HL-60 (cell line): ENCODE measurements at regions not wholly inside any gene's neighbourhood (a gene's known extent, or its start where the extent isn't known, plus 50 kb on each side); places are given as distances from the start of the nearest gene placed in this dataset.

Source experiments
- DNase-seq, 2 experiments: peaks; one replicate each; pipeline ENCODE4 v3.0.0-alpha.2; 2010 to 2020; ENCODE audit warnings: low read depth in 1 of 2, low spot score in 1 of 2
- H3K27ac ChIP-seq: fragments of 250-450 bp; sonication (Bioruptor Pico); replicated peaks from 2 replicates; pipeline ENCODE4 v1.5.1; 2020; ENCODE audit warnings: mild to moderate bottlenecking, moderate library complexity
- H3K27me3 ChIP-seq: fragments of 250-450 bp; sonication (Bioruptor Pico); 2 replicates; pipeline ENCODE4 v1.5.1; 2021; ENCODE audit warnings: mild to moderate bottlenecking, moderate library complexity; ENCODE audit not compliant: insufficient read depth, poor library complexity, severe bottlenecking
- H3K4me3 ChIP-seq: replicated peaks from 2 replicates; pipeline ENCODE4 v1.5.1; 2011; ENCODE audit warnings: mild to moderate bottlenecking, control low read depth, low read length; ENCODE audit not compliant: insufficient read depth
- CTCF ChIP-seq: IDR thresholded peaks from one replicate; pipeline ENCODE4 v1.5.1; 2011; ENCODE audit warnings: low read length, control low read depth, inconsistent platforms; ENCODE audit not compliant: insufficient read depth
- GABPA ChIP-seq: IDR thresholded peaks from 2 replicates; pipeline ENCODE4 v1.6.1; 2012; ENCODE audit warnings: low read depth
- POLR2AphosphoS5 ChIP-seq: IDR thresholded peaks from 2 replicates; pipeline ENCODE4 v1.6.1; 2012; ENCODE audit warnings: low read depth
- REST ChIP-seq: IDR thresholded peaks from 2 replicates; pipeline ENCODE4 v1.6.1; 2012; ENCODE audit warnings: low read depth; ENCODE audit not compliant: insufficient replicate concordance
- SPI1 ChIP-seq: IDR thresholded peaks from 2 replicates; pipeline ENCODE4 v1.6.1; 2012; ENCODE audit warnings: low read depth, mild to moderate bottlenecking, borderline replicate concordance

- no peak overlapping the region for H3K27ac ChIP-seq
- no peaks in the 10 kb centered on the region for H3K27me3 ChIP-seq
- TF ChIP-seq CTCF (no peak), REST (no peak), POLR2AphosphoS5 (no peak), GABPA (no peak), SPI1 (no peak)
- no peak overlapping the region for H3K4me3 ChIP-seq
- no peak for DNase-seq
Measured at GRCh38 chr10:35911954-35912353, 269.9 kb upstream of the FZD8 start.

- Histone ChIP-seq H3K27me3 (no peaks in the 10 kb centered on the region), H3K27ac (no peak overlapping the region), H3K4me3 (no peak overlapping the region)
- DNase-seq: no peak
- no peak for TF ChIP-seq POLR2AphosphoS5
- TF ChIP-seq REST: no peak
- no peak for TF ChIP-seq CTCF
- TF ChIP-seq SPI1: no peak
- no peak for TF ChIP-seq GABPA
Measured at GRCh38 chr10:35911233-35911632, 269.1 kb upstream of the FZD8 start.

- TF ChIP-seq POLR2AphosphoS5 (no peak), GABPA (no peak), SPI1 (no peak), REST (no peak), CTCF (no peak)
- no peak overlapping the region for H3K4me3 ChIP-seq
- no peak overlapping the region for H3K27ac ChIP-seq
- DNase-seq: no peak
- no peaks in the 10 kb centered on the region for H3K27me3 ChIP-seq
Measured at GRCh38 chr10:35910234-35910633, 268.1 kb upstream of the FZD8 start.
